ENCODE measurements at regions not wholly inside any gene's neighbourhood (a gene's known extent, or its start where the extent isn't known, plus 50 kb on each side); places are given as distances from the start of the nearest gene placed in this dataset.

DNA sequence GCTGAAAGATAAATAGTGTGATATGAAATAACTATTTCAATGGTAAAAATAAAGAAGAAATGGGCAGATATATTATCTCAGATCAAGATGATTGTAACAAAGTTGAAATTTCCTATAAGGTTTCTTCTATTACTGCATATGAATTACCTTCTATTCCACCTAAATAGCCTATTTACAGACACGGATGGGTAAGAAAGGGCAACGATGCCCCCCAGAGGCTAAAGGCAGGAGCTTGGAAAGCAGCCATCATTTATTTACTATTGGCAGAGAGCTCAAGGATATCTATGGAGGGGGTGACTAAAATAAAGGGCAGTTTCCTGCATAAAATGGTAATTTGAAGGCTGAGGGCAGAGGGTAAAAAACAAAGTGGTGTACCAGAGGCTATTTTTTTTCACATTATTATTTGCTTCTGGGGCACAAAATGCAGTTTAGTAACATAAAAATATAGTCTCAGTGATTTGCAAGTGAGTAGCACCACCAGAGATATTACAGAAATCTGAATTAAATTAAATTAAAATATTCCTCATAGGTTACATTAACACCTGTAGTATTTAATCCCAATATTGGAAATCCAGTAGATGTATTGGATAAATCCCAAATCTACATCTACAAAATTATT, 123.1 kb downstream of the BTC start:
- TF ChIP-seq, protein P1, sequence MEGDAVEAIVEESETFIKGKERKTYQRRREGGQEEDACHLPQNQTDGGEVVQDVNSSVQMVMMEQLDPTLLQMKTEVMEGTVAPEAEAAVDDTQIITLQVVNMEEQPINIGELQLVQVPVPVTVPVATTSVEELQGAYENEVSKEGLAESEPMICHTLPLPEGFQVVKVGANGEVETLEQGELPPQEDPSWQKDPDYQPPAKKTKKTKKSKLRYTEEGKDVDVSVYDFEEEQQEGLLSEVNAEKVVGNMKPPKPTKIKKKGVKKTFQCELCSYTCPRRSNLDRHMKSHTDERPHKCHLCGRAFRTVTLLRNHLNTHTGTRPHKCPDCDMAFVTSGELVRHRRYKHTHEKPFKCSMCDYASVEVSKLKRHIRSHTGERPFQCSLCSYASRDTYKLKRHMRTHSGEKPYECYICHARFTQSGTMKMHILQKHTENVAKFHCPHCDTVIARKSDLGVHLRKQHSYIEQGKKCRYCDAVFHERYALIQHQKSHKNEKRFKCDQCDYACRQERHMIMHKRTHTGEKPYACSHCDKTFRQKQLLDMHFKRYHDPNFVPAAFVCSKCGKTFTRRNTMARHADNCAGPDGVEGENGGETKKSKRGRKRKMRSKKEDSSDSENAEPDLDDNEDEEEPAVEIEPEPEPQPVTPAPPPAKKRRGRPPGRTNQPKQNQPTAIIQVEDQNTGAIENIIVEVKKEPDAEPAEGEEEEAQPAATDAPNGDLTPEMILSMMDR (IDR thresholded peaks at IDR 0.05 in 4 of 5, conservative IDR thresholded peaks at IDR 0.05 in 1 of 5): peak in 2 of 5 experiments; percentile 11 to 18
- no peak for TF ChIP-seq POLR2A (IDR thresholded peaks at IDR 0.05)
